ENCODE measurements at regions not wholly inside any gene's neighbourhood (a gene's known extent, or its start where the extent isn't known, plus 50 kb on each side); places are given as distances from the start of the nearest gene placed in this dataset.

DNA sequence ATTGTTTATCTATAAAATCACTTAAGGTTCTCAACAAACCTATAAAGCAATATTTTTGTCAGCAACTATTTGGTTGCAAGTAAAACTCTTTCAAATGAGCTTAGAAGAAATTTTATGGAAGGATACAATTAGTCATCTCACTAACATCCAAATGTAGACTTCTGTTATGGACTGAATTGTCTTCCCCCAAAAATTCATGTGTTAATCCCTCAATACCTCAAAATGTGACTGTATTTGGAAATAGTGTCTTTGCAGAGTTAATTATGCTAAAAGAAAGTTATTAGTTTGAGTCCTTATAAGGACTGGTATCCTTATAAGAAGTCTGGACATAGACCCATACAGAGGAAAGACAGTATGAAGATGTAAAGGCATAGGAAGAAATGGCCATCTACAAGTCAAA lies 357.8 kb upstream of the PRMT6 start:
- H4K8ac ChIP-seq (replicated peaks; ENCODE audit: insufficient read length, low read depth, low read length): no peak overlapping the region
- H2AK5ac ChIP-seq (ENCODE audit: insufficient read length, low read length): no peak overlapping the region
- no peaks in the 10 kb centered on the region for H3K27me3 Mint-ChIP-seq (ENCODE audit: low read depth)
- H3K4me1 ChIP-seq (ENCODE audit: insufficient read depth, low read length): no peaks in the 10 kb centered on the region
- no peak overlapping the region for H2BK5ac ChIP-seq (ENCODE audit: insufficient read length, low read length)
- H3K36me3 Mint-ChIP-seq (ENCODE audit: insufficient read depth in 1 of 3, low read depth in 3 of 3): peaks cover 0 to 8% (median 1%) of the 10 kb centered on the region in 3 experiments; a peak in 3 of 7 replicates
- H3K4me1 Mint-ChIP-seq: no peaks in the 10 kb centered on the region
- no peak overlapping the region for H3K14ac ChIP-seq (ENCODE audit: insufficient read depth, low read length)
- no peak for TF ChIP-seq CTCF (conservative IDR thresholded peaks at IDR 0.05)
- H3K23me2 ChIP-seq (ENCODE audit: insufficient read length, low read depth, low read length, poor library complexity, severe bottlenecking): no peaks in the 10 kb centered on the region
- H3K56ac ChIP-seq (ENCODE audit: insufficient read length, low read depth, low read length): no peak overlapping the region
- H2BK12ac ChIP-seq (ENCODE audit: insufficient read length, low read depth, low read length): no peak overlapping the region
- H3K23ac ChIP-seq (ENCODE audit: insufficient read length, low read depth, low read length): no peak overlapping the region
- H3K79me1 ChIP-seq (ENCODE audit: insufficient read depth, low read depth, low read length, poor library complexity, severe bottlenecking): no peaks in the 10 kb centered on the region
- no peak overlapping the region for H4K91ac ChIP-seq (ENCODE audit: insufficient read length, low read depth, low read length)
- H3K27me3 ChIP-seq (ENCODE audit: insufficient read depth, low read length): no peaks in the 10 kb centered on the region
- DNase-seq: no peak
- H2BK15ac ChIP-seq (ENCODE audit: low read depth, low read length): no peak overlapping the region
- H2BK120ac ChIP-seq (ENCODE audit: low read depth, low read length, poor library complexity, severe bottlenecking): no peak overlapping the region
- H3K4me2 ChIP-seq (ENCODE audit: insufficient read depth, insufficient read length, low read length): no peak overlapping the region
- H3K27ac Mint-ChIP-seq: no peak overlapping the region
- H4K5ac ChIP-seq (ENCODE audit: insufficient read length, low read depth, low read length): no peak overlapping the region
- H3K9ac ChIP-seq (ENCODE audit: extremely low read depth, insufficient read length, low read length): no peak overlapping the region
- H3K9me3 Mint-ChIP-seq: peaks cover 3% of the 10 kb centered on the region in 2 experiments; a peak in 4 of 5 replicates
- H2BK20ac ChIP-seq (ENCODE audit: low read depth, low read length, poor library complexity, severe bottlenecking): no peak overlapping the region
- H3K4ac ChIP-seq (ENCODE audit: low read depth, low read length): no peak overlapping the region
- no peaks in the 10 kb centered on the region for H4K20me1 ChIP-seq (ENCODE audit: control insufficient read depth, insufficient read depth, insufficient read length)
- no peak overlapping the region for H3K27ac ChIP-seq (ENCODE audit: insufficient read length, low read depth, low read length)
- H3K4me3 Mint-ChIP-seq: no peak overlapping the region
- H3T11ph ChIP-seq (ENCODE audit: low read length): no peak overlapping the region
- no peak overlapping the region for H3K18ac ChIP-seq (ENCODE audit: insufficient read length, low read depth, low read length)
- H2AFZ ChIP-seq (ENCODE audit: low read length): no peak overlapping the region
- H3K79me2 ChIP-seq (ENCODE audit: insufficient read depth, low read length): no peaks in the 10 kb centered on the region
- H3K9me3 ChIP-seq (ENCODE audit: control insufficient read depth, low read depth, low read length): no peaks in the 10 kb centered on the region

All from H9 (cell line).